ENCODE measurements at regions not wholly inside any gene's neighbourhood (a gene's known extent, or its start where the extent isn't known, plus 50 kb on each side); places are given as distances from the start of the nearest gene placed in this dataset.

GRCh38 chr13:81771951-81772350 is 1431.0 kb upstream of the SPRY2 start:
- TF ChIP-seq EP300 (IDR thresholded peaks at IDR 0.05) (no peak), POLR2A (IDR thresholded peaks at IDR 0.05) (no peak)
- Histone ChIP-seq H3K4me3 (no peak overlapping the region), H3K27ac (no peak overlapping the region), H3K4me1 (no peaks in the 10 kb centered on the region), H3K27me3 (no peaks in the 10 kb centered on the region), H3K9me3 (no peaks in the 10 kb centered on the region), H3K36me3 (no peaks in the 10 kb centered on the region)
- 47 to 50% methylated on average over 2 of the region's 2 CpGs for WGBS, 2 donors
- ATAC-seq (ENCODE audit: low FRiP score in 2 of 2) (no peak), DNase-seq (no peak)

GRCh38 chr13:81770868-81771505 is 1430.1 kb upstream of the SPRY2 start:
- DNase-seq, result no peak
- no peak overlapping the region for H3K4me3 ChIP-seq
- H3K4me1 ChIP-seq, result no peaks in the 10 kb centered on the region
- no peak for ATAC-seq (ENCODE audit: low FRiP score in 2 of 2)
- no peaks in the 10 kb centered on the region for H3K36me3 ChIP-seq
- TF ChIP-seq EP300 (IDR thresholded peaks at IDR 0.05), result no peak
- no peak for TF ChIP-seq CTCF (IDR thresholded peaks at IDR 0.05)
- TF ChIP-seq POLR2A (IDR thresholded peaks at IDR 0.05), result no peak
- TF ChIP-seq POLR2AphosphoS5 (IDR thresholded peaks at IDR 0.05), result no peak
- no peak overlapping the region for H3K27ac ChIP-seq
- WGBS, 2 donors, result 92 to 93% methylated on average over 2 of the region's 2 CpGs
- H3K27me3 ChIP-seq, result no peaks in the 10 kb centered on the region
- no peaks in the 10 kb centered on the region for H3K9me3 ChIP-seq

- Histone ChIP-seq H3K4me1 (no peaks in the 10 kb centered on the region), H3K4me3 (no peak overlapping the region), H3K9me3 (no peaks in the 10 kb centered on the region), H3K27ac (no peak overlapping the region), H3K27me3 (no peaks in the 10 kb centered on the region), H3K36me3 (no peaks in the 10 kb centered on the region)
- ATAC-seq (ENCODE audit: low FRiP score in 2 of 2) (no peak), DNase-seq (no peak)
- WGBS, 2 donors, result 76 to 93% methylated on average over 1 of the region's 1 CpG
- TF ChIP-seq EP300 (IDR thresholded peaks at IDR 0.05) (no peak), CTCF (IDR thresholded peaks at IDR 0.05) (no peak), POLR2AphosphoS5 (IDR thresholded peaks at IDR 0.05) (no peak), POLR2A (IDR thresholded peaks at IDR 0.05) (no peak)
These were observed 1421.5 kb upstream of the SPRY2 start for GRCh38 chr13:81762449-81762848.

GRCh38 chr13:81760316-81760715 is 1419.4 kb upstream of the SPRY2 start:
- DNase-seq (no peak), ATAC-seq (ENCODE audit: low FRiP score in 2 of 2) (no peak)
- no peak overlapping the region for H3K27ac ChIP-seq
- no peaks in the 10 kb centered on the region for H3K27me3 ChIP-seq
- 86% methylated on average over 2 of the region's 2 CpGs for WGBS, 2 donors
- H3K4me3 ChIP-seq, result no peak overlapping the region
- no peaks in the 10 kb centered on the region for H3K9me3 ChIP-seq
- no peaks in the 10 kb centered on the region for H3K36me3 ChIP-seq
- TF ChIP-seq POLR2A (IDR thresholded peaks at IDR 0.05), result no peak
- TF ChIP-seq CTCF (IDR thresholded peaks at IDR 0.05), result no peak
- TF ChIP-seq EP300 (IDR thresholded peaks at IDR 0.05), result no peak
- no peak for TF ChIP-seq POLR2AphosphoS5 (IDR thresholded peaks at IDR 0.05)
- no peaks in the 10 kb centered on the region for H3K4me1 ChIP-seq

GRCh38 chr13:81757348-81757970 is 1416.5 kb upstream of the SPRY2 start:
- ATAC-seq (ENCODE audit: low FRiP score in 2 of 2) (no peak), DNase-seq (no peak)
- TF ChIP-seq CTCF (IDR thresholded peaks at IDR 0.05) (no peak), POLR2AphosphoS5 (IDR thresholded peaks at IDR 0.05) (no peak)

More at GRCh38 chr13:81757348-81757970, 1416.5 kb upstream of the SPRY2 start:
- no peak overlapping the region for H3K4me3 ChIP-seq
- no peaks in the 10 kb centered on the region for H3K9me3 ChIP-seq
- H3K27ac ChIP-seq, result no peak overlapping the region
- H3K36me3 ChIP-seq, result no peaks in the 10 kb centered on the region
- no peaks in the 10 kb centered on the region for H3K4me1 ChIP-seq
- no peaks in the 10 kb centered on the region for H3K27me3 ChIP-seq

Measured in upper lobe of left lung (tissue), 6 donors.